ENCODE measurements at regions not wholly inside any gene's neighbourhood (a gene's known extent, or its start where the extent isn't known, plus 50 kb on each side); places are given as distances from the start of the nearest gene placed in this dataset.

DNA sequence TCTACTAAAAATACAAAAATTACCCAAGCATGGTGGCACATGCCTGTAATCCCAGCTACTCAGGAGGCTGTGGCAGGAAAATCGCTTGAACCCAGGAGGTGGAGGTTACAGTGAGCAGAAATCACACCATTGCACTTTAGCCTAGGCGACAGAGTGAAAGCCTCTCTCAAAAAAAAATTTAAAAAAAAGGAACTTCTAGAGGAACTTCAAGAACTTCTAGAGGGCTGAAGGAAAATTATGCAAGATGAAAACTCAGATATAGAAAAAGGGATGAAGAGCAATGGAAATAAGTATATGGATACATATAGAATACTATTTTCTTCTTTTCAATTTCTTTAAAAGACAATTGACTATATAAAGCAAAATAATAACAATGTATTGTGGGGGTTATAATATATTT is 51.2 kb upstream of the PRR5 start:
- Histone ChIP-seq H4K20me1 (ENCODE audit: insufficient read depth, low read length) (no peaks in the 10 kb centered on the region), H3K4me3 (ENCODE audit: insufficient read depth, low read length) (no peak overlapping the region), H3K4me2 (ENCODE audit: insufficient read depth, low read length) (no peak overlapping the region), H3K4me1 (ENCODE audit: insufficient read depth, low read length) (no peaks in the 10 kb centered on the region), H3K9me3 (ENCODE audit: low read depth, low read length) (no peaks in the 10 kb centered on the region), H3K27me3 (ENCODE audit: insufficient read depth, low read length) (peaks cover 7% of the 10 kb centered on the region), H3K36me3 (ENCODE audit: insufficient read depth, low read length) (no peaks in the 10 kb centered on the region), H3K27ac (ENCODE audit: low read depth, low read length) (no peak overlapping the region), H2AFZ (ENCODE audit: low read length) (no peak overlapping the region), H3K79me2 (ENCODE audit: insufficient read depth, low read length) (no peaks in the 10 kb centered on the region)
- TF ChIP-seq, protein P1, sequence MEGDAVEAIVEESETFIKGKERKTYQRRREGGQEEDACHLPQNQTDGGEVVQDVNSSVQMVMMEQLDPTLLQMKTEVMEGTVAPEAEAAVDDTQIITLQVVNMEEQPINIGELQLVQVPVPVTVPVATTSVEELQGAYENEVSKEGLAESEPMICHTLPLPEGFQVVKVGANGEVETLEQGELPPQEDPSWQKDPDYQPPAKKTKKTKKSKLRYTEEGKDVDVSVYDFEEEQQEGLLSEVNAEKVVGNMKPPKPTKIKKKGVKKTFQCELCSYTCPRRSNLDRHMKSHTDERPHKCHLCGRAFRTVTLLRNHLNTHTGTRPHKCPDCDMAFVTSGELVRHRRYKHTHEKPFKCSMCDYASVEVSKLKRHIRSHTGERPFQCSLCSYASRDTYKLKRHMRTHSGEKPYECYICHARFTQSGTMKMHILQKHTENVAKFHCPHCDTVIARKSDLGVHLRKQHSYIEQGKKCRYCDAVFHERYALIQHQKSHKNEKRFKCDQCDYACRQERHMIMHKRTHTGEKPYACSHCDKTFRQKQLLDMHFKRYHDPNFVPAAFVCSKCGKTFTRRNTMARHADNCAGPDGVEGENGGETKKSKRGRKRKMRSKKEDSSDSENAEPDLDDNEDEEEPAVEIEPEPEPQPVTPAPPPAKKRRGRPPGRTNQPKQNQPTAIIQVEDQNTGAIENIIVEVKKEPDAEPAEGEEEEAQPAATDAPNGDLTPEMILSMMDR (IDR thresholded peaks at IDR 0.05; ENCODE audit: extremely low read depth, low read depth, low read length), result no peak
- no peak for DNase-seq (ENCODE audit: insufficient read length, low spot score, missing footprints)

DNA sequence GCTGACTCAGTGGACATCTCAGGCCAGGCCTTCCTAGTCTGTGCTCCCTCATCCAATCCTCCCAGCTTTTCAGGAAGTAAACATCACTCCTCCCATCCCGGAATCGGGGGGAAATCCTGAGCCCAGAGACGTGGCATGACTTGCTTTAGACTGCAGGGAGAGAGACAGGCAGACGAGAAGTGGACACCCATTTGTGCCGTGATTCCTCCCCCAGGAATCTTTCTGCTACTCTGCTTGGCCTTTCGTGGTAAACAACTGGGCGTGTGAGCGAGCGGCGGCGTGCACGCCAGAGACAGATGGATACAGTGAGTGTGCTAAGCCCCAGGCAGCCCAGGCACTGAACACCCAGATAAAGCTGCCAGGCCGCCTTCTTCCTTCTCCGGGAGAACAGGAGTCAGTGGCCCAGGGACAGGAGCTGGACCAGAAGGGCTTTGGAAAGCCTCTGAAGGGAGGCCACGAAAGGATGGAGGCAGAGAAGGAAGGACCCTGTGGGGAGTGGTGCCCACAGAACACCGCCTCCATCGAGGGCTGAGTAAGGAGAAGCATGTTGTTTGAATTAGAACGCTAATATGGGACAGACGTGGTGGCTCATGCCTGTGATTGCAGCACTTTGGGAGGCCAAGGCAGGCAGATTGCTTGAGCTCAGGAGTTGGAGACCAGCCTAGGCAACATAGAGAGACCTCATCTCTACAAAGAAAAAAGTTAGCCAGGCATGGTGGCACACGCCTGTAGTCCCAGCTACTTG is 53.0 kb upstream of the PRR5 start:
- Histone ChIP-seq H3K36me3 (ENCODE audit: insufficient read depth, low read length) (no peaks in the 10 kb centered on the region), H3K27me3 (ENCODE audit: insufficient read depth, low read length) (peaks cover 13% of the 10 kb centered on the region), H3K27ac (ENCODE audit: low read depth, low read length) (no peak overlapping the region), H3K79me2 (ENCODE audit: insufficient read depth, low read length) (no peaks in the 10 kb centered on the region), H3K4me3 (ENCODE audit: insufficient read depth, low read length) (no peak overlapping the region), H3K4me2 (ENCODE audit: insufficient read depth, low read length) (no peak overlapping the region), H2AFZ (ENCODE audit: low read length) (no peak overlapping the region), H4K20me1 (ENCODE audit: insufficient read depth, low read length) (no peaks in the 10 kb centered on the region), H3K4me1 (ENCODE audit: insufficient read depth, low read length) (no peaks in the 10 kb centered on the region), H3K9me3 (ENCODE audit: low read depth, low read length) (no peaks in the 10 kb centered on the region)
- TF ChIP-seq, protein P1 (IDR thresholded peaks at IDR 0.05; ENCODE audit: extremely low read depth, low read depth, low read length), result no peak
- DNase-seq (ENCODE audit: insufficient read length, low spot score, missing footprints), result peak; percentile 51

DNA sequence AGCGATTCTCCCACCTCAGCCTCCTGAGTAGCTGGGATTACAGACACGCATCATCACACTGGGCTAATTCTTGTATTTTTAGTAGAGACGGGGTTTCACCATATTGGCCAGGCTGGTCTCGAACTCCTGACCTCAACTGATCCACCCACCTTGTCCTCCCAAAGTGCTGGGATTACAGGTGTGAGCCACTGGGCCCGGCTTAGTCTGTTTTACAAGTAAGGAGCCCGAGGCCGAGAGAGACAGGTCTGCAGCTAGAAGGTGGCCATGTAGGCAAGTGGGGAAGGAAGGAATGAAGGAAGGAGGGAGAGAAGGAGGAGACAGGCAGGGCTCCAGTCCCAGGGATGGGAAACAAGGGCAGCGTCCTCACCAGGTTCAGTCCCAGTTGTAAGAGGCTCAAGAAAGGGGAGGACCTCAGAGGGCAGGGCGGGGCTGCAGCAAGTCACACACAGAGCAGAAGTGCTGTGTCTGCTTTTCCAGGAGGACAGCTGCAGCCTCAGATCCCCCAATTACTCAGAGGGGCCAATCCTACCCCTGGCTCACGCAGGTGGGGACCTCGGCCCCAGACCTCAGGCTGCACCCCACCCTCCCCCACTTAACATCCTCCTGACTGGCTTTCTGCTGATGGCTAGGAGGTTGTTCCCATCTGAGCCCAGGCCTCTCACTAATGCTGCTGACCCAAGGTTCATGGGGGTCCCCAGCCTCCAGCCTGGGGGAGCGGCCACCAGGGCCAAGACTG is 53.8 kb upstream of the PRR5 start:
- H3K4me2 ChIP-seq (ENCODE audit: insufficient read depth, low read length), result no peak overlapping the region

DNA sequence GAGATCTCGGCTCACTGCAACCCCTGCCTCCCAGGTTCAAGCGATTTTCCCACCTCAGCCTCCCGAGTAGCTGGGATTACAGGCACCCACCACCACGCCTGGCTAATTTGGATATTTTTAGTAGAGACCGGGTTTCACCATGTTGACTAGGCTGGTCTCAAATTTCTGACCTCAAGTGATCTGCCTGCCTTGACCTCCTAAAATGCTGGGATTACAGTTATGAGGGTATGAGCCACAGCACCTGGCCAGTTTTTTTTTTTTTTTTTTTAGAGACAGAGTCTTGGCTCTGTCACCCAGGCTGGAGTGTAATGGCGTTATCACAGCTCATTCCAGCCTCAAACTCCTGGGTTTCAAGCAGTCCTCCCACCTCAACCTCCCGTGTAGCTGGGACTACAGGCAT is 54.9 kb upstream of the PRR5 start:
- H3K4me1 ChIP-seq (ENCODE audit: insufficient read depth, low read length), result no peaks in the 10 kb centered on the region
- no peak overlapping the region for H3K4me3 ChIP-seq (ENCODE audit: insufficient read depth, low read length)
- no peaks in the 10 kb centered on the region for H3K9me3 ChIP-seq (ENCODE audit: low read depth, low read length)
- H3K27me3 ChIP-seq (ENCODE audit: insufficient read depth, low read length), result peaks cover 12% of the 10 kb centered on the region
- no peak overlapping the region for H3K27ac ChIP-seq (ENCODE audit: low read depth, low read length)
- H2AFZ ChIP-seq (ENCODE audit: low read length), result no peak overlapping the region
- H4K20me1 ChIP-seq (ENCODE audit: insufficient read depth, low read length), result no peaks in the 10 kb centered on the region
- H3K36me3 ChIP-seq (ENCODE audit: insufficient read depth, low read length), result no peaks in the 10 kb centered on the region
- no peak overlapping the region for H3K4me2 ChIP-seq (ENCODE audit: insufficient read depth, low read length)
- TF ChIP-seq, protein P1 (IDR thresholded peaks at IDR 0.05; ENCODE audit: extremely low read depth, low read depth, low read length), result no peak
- no peaks in the 10 kb centered on the region for H3K79me2 ChIP-seq (ENCODE audit: insufficient read depth, low read length)
- no peak for DNase-seq (ENCODE audit: insufficient read length, low spot score, missing footprints)

More for the DNA sequence above, 53.8 kb upstream of the PRR5 start:
- H2AFZ ChIP-seq (ENCODE audit: low read length), result no peak overlapping the region
- no peaks in the 10 kb centered on the region for H4K20me1 ChIP-seq (ENCODE audit: insufficient read depth, low read length)
- no peaks in the 10 kb centered on the region for H3K36me3 ChIP-seq (ENCODE audit: insufficient read depth, low read length)
- no peaks in the 10 kb centered on the region for H3K4me1 ChIP-seq (ENCODE audit: insufficient read depth, low read length)
- H3K9me3 ChIP-seq (ENCODE audit: low read depth, low read length), result no peaks in the 10 kb centered on the region
- no peak overlapping the region for H3K4me3 ChIP-seq (ENCODE audit: insufficient read depth, low read length)
- no peak overlapping the region for H3K27ac ChIP-seq (ENCODE audit: low read depth, low read length)
- TF ChIP-seq, protein P1 (IDR thresholded peaks at IDR 0.05; ENCODE audit: extremely low read depth, low read depth, low read length), result no peak
- peaks cover 13% of the 10 kb centered on the region for H3K27me3 ChIP-seq (ENCODE audit: insufficient read depth, low read length)
- DNase-seq (ENCODE audit: insufficient read length, low spot score, missing footprints), result peak; percentile 25
- H3K79me2 ChIP-seq (ENCODE audit: insufficient read depth, low read length), result no peaks in the 10 kb centered on the region

All from osteoblast (primary cell).